GM04504 (cell line): ENCODE measurements at regions not wholly inside any gene's neighbourhood (a gene's known extent, or its start where the extent isn't known, plus 50 kb on each side); places are given as distances from the start of the nearest gene placed in this dataset.
"Not testable (repeated sequence)": the region's sequence is repeated elsewhere in the genome, so short reads cannot be mapped to it uniquely, and the experiment has no call there.

Source experiments
- DNase-seq: peaks from one replicate; pipeline ENCODE4 v3.0.0-alpha.2; 2012; ENCODE audit warnings: low read depth

GRCh38 chr20:52433326-52434040 lies 241.9 kb upstream of the ZFP64 start:
- no peak for DNase-seq

GRCh38 chr20:52432740-52433139 lies 241.2 kb upstream of the ZFP64 start:
- no peak for DNase-seq

GRCh38 chr20:52429029-52429428 lies 237.4 kb upstream of the ZFP64 start:
- DNase-seq, result no peak

- no peak for DNase-seq
These were observed 236.4 kb upstream of the ZFP64 start for GRCh38 chr20:52427960-52428359.

- DNase-seq, result no peak
These were observed 235.3 kb upstream of the ZFP64 start for GRCh38 chr20:52426856-52427255.

- DNase-seq, result no peak
These were observed 234.1 kb upstream of the ZFP64 start for GRCh38 chr20:52425701-52426100.

GRCh38 chr20:52425253-52425652 lies 233.7 kb upstream of the ZFP64 start:
- no peak for DNase-seq

GRCh38 chr20:52424357-52424942 lies 232.9 kb upstream of the ZFP64 start:
- DNase-seq, result not testable (repeated sequence)

GRCh38 chr20:52423536-52424140 lies 232.1 kb upstream of the ZFP64 start:
- DNase-seq, result not testable (repeated sequence)

- DNase-seq, result no peak
These were observed 231.2 kb upstream of the ZFP64 start for GRCh38 chr20:52422574-52423336.

- no peak for DNase-seq
These were observed 229.2 kb upstream of the ZFP64 start for GRCh38 chr20:52420805-52421204.

GRCh38 chr20:52419205-52419604 lies 227.6 kb upstream of the ZFP64 start:
- DNase-seq, result no peak

- no peak for DNase-seq
These were observed 225.4 kb upstream of the ZFP64 start for GRCh38 chr20:52416953-52417352.

- no peak for DNase-seq
These were observed 220.0 kb upstream of the ZFP64 start for GRCh38 chr20:52411611-52412010.

GRCh38 chr20:52410731-52411234 lies 219.2 kb upstream of the ZFP64 start:
- DNase-seq, result no peak

- DNase-seq, result peak; percentile 23
These were observed 218.6 kb upstream of the ZFP64 start for GRCh38 chr20:52410182-52410647.

GRCh38 chr20:52405986-52406385 lies 214.4 kb upstream of the ZFP64 start:
- no peak for DNase-seq

GRCh38 chr20:52405417-52405816 lies 213.8 kb upstream of the ZFP64 start:
- no peak for DNase-seq

GRCh38 chr20:52404671-52405070 lies 213.1 kb upstream of the ZFP64 start:
- DNase-seq, result no peak

GRCh38 chr20:52402950-52403349 lies 211.4 kb upstream of the ZFP64 start:
- no peak for DNase-seq

GRCh38 chr20:52402514-52402913 lies 210.9 kb upstream of the ZFP64 start:
- no peak for DNase-seq

GRCh38 chr20:52401431-52401830 lies 209.9 kb upstream of the ZFP64 start:
- DNase-seq, result no peak
